IPS DF 6.9 (cell line): ENCODE measurements at regions not wholly inside any gene's neighbourhood (a gene's known extent, or its start where the extent isn't known, plus 50 kb on each side); places are given as distances from the start of the nearest gene placed in this dataset.

Experiments
- DNase-seq: peaks from one replicate; pipeline ENCODE4 v3.0.0-alpha.2; 2013; ENCODE audit warnings: low read depth, low spot score
- H3K27ac ChIP-seq: one replicate; pipeline ENCODE4 v1.5.1; 2013; ENCODE audit warnings: low read length, control low read depth
- H3K27me3 ChIP-seq: 2 replicates; pipeline ENCODE4 v1.6.1; 2013; ENCODE audit warnings: mild to moderate bottlenecking, low read length; ENCODE audit not compliant: control insufficient read depth, insufficient read depth
- H3K36me3 ChIP-seq: 2 replicates; pipeline ENCODE4 v1.6.1; 2013; ENCODE audit warnings: low read length; ENCODE audit not compliant: control insufficient read depth, insufficient read depth
- H3K4me1 ChIP-seq: 2 replicates; pipeline ENCODE4 v1.6.1; 2013; ENCODE audit warnings: low read length; ENCODE audit not compliant: control insufficient read depth, insufficient read depth
- H3K4me3 ChIP-seq: 2 replicates; pipeline ENCODE4 v1.5.1; 2013; ENCODE audit warnings: mild to moderate bottlenecking, low read length
- H3K9me3 ChIP-seq: 2 replicates; pipeline ENCODE4 v1.6.1; 2013; ENCODE audit warnings: low read length, inconsistent platforms; ENCODE audit not compliant: control insufficient read depth, insufficient read depth
- WGBS: extraction: QIAGEN DNeasy Blood & Tissue Kit; methylation state at CpG from one replicate; pipeline ENCODE4 v1.1.7; 2013; ENCODE audit warnings: mixed read lengths, missing lambda C conversion rate; ENCODE audit not compliant: insufficient read length, insufficient coverage; 5-methylcytosine and 5-hydroxymethylcytosine counted together

DNA sequence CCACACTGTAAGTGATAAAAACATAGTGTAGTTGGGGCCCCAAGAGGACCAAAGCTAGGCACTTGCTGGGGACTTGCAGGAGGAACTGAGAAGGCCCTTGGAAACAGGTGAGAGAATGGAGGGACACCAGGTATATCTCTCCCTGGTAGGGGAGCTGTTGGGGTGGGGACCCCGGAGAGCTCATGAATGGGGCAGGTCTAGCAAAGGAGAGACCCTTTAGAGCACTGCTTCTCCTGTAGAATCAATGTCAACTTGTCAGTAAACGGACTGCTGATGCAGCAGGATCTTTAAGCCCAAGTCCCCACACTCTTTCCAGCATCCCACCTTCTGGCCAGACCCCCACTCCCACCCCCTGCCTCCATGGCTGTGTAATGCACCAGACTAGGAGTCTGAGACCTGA lies 109.6 kb upstream of the THY1 start:
- Histone ChIP-seq H3K27me3 (no peaks in the 10 kb centered on the region), H3K9me3 (no peaks in the 10 kb centered on the region), H3K36me3 (no peaks in the 10 kb centered on the region), H3K27ac (no peak overlapping the region), H3K4me1 (0 out of 2 replicates have a peak, but pooled peaks cover 1% of the 10 kb centered on the region), H3K4me3 (no peak overlapping the region)
- DNase-seq = no peak
- WGBS = no CpG with 5 or more reads among the region's 2 CpGs

GRCh38 chr11:119531623-119532022 lies 108.7 kb upstream of the THY1 start:
- no CpG with 5 or more reads among the region's 8 CpGs for WGBS
- H3K4me1 ChIP-seq = 0 out of 2 replicates have a peak, but pooled peaks cover 1% of the 10 kb centered on the region

DNA sequence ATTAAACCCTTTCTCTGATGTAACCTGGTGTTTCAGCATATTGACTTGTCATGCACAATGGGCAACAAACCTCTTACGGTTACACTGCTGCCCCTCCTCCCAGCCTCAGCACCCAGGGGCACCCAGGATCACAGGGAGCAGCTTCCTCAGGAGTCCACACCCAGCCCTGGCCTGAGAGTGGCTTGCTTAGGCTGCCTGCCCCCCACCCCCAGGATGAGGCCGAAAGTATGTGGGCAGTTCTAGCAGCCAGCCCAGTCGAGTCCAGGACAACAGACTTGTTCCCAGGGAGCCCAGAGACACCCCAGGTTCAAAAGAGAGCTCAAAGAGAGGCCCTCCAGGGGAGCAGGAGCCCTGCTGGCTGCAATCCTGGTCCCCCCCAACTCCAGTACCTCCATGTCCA lies 108.1 kb upstream of the THY1 start:
- Histone ChIP-seq H3K27me3 (no peaks in the 10 kb centered on the region), H3K4me3 (no peak overlapping the region)
- no CpG with 5 or more reads among the region's 3 CpGs for WGBS

More at GRCh38 chr11:119531623-119532022, 108.7 kb upstream of the THY1 start:
- H3K4me3 ChIP-seq = no peak overlapping the region
- DNase-seq = no peak
- no peak overlapping the region for H3K27ac ChIP-seq
- H3K9me3 ChIP-seq = no peaks in the 10 kb centered on the region
- no peaks in the 10 kb centered on the region for H3K27me3 ChIP-seq
- no peaks in the 10 kb centered on the region for H3K36me3 ChIP-seq

DNA sequence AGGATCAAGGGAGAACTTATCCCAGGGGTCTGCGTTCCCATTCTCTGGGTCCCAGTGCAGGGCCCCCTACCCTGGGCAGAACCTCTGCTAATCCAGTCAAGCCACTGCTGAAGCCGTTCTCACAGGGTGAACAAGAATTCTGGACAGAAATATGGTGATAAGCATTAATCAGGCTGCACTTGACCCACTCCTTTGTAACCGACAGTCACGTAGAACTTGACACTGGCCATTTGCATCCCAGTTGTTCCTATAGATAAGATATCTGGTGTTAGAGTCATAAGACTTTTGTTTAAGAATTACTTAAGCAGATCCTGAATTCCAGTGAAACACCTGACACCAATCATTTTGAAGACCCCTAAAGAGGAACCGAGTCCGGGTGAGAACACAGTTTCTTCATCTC lies 107.5 kb upstream of the THY1 start:
- Histone ChIP-seq H3K4me1 (0 out of 2 replicates have a peak, but pooled peaks cover 1% of the 10 kb centered on the region), H3K27me3 (no peaks in the 10 kb centered on the region), H3K4me3 (no peak overlapping the region), H3K9me3 (no peaks in the 10 kb centered on the region), H3K36me3 (no peaks in the 10 kb centered on the region), H3K27ac (no peak overlapping the region)
- no CpG with 5 or more reads among the region's 6 CpGs for WGBS
- no peak for DNase-seq

More for the DNA sequence above, 108.1 kb upstream of the THY1 start:
- Histone ChIP-seq H3K9me3 (no peaks in the 10 kb centered on the region), H3K36me3 (no peaks in the 10 kb centered on the region), H3K4me1 (0 out of 2 replicates have a peak, but pooled peaks cover 1% of the 10 kb centered on the region), H3K27ac (no peak overlapping the region)
- no peak for DNase-seq

DNA sequence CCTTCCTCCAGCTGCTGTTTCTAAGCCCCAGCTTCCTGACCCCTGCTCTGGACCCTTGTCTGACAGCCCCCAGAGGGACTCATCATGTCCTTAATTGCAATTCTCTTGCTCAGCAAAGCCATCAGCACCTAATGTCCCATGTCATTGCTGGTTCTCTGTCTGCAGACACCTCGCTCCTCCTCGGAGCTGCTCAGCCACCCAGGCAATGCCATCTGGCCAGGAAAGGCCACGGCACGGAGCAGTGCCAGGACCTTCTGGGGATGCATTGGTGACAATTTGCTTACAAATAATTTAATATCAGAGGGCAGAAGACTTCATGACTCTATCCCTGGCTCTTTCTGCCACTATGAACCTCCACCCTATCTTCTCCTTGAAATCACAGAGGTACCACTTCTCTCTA lies 107.0 kb upstream of the THY1 start:
- WGBS = no CpG with 5 or more reads among the region's 4 CpGs
- H3K36me3 ChIP-seq = no peaks in the 10 kb centered on the region
- H3K4me3 ChIP-seq = no peak overlapping the region
- DNase-seq = no peak
- no peaks in the 10 kb centered on the region for H3K27me3 ChIP-seq
- H3K9me3 ChIP-seq = no peaks in the 10 kb centered on the region
- no peak overlapping the region for H3K27ac ChIP-seq
- H3K4me1 ChIP-seq = 0 out of 2 replicates have a peak, but pooled peaks cover 1% of the 10 kb centered on the region

DNA sequence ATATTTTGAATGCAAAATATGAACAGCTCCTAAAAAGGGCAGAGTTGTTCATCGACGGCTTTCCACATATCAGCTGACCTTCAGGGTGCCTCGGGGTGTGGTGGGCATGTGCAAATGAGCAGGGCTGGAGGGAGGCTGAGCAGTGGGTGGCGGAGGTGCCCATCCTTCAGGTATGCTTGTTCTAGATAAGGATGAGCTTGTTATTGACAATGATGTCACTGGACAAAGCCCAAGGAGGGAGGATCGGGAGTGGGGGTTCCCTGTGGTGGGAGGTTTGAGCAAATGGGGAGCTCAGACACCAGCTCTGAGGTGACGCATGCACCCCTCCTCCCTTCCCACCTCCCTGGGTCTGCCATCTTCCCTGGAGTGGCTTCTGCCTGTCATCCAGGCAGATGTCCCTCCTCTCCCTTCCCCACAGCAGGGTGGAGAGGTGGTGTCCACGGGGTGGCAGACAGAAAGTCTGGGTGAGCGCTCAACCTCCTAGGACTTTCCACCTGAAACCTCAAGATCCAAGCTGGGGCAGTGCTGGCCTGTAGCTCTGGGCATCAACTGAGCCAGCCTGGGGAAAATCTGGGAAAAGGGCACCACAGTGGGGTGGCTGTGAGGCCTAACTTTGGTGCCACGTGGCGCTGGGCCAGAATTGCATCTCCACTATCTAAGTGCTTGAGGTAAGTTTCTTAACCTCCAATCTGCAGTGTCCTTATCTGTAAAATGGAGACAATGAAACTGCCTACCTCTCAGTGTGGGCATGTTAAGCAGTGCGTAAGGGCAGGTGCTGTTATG lies 106.3 kb upstream of the THY1 start:
- Histone ChIP-seq H3K4me3 (no peak overlapping the region), H3K27ac (no peak overlapping the region), H3K27me3 (no peaks in the 10 kb centered on the region), H3K4me1 (0 out of 2 replicates have a peak, but pooled peaks cover 1% of the 10 kb centered on the region), H3K9me3 (no peaks in the 10 kb centered on the region), H3K36me3 (no peaks in the 10 kb centered on the region)
- no CpG with 5 or more reads among the region's 11 CpGs for WGBS
- DNase-seq = no peak

GRCh38 chr11:119525867-119526196 lies 102.9 kb upstream of the THY1 start:
- H3K4me3 ChIP-seq = no peak overlapping the region
- H3K4me1 ChIP-seq = no peaks in the 10 kb centered on the region
- no peaks in the 10 kb centered on the region for H3K36me3 ChIP-seq
- no peak overlapping the region for H3K27ac ChIP-seq
- H3K27me3 ChIP-seq = no peaks in the 10 kb centered on the region
- WGBS = no CpG with 5 or more reads among the region's 5 CpGs
- no peaks in the 10 kb centered on the region for H3K9me3 ChIP-seq
- DNase-seq = no peak

DNA sequence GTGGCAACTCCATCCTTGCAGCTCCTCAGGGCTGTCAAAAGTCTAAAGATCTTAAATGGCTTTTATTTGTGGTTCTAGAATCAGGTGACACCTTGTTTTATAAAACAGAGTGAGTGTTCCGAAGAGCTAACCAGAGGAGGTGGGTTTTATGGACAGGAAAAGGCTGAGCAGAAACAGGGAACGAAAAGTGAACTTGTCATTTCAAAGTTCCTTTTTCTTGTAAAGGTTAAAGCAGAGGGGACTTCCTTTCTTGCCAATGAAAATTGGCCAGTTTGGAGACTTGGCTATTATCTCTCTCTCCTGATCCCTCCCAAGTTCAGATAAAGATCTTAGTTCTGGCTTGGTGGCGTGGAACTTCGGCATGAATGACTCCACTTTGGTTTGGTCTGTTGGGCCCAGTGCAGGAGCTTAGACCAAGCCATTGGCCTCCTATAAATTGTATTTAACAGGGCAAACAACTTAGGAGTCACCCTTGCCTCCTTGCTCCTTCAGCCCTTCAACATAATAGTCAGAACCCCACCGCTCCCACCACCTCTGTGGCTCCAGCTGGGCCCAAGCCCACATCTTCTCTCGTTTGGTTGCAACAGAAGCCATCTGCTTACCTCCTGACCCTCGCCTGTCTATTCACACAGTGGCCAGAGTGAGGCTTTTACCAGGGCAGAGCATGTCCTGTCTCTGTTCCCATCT lies 102.4 kb upstream of the THY1 start:
- no CpG with 5 or more reads among the region's 7 CpGs for WGBS

DNA sequence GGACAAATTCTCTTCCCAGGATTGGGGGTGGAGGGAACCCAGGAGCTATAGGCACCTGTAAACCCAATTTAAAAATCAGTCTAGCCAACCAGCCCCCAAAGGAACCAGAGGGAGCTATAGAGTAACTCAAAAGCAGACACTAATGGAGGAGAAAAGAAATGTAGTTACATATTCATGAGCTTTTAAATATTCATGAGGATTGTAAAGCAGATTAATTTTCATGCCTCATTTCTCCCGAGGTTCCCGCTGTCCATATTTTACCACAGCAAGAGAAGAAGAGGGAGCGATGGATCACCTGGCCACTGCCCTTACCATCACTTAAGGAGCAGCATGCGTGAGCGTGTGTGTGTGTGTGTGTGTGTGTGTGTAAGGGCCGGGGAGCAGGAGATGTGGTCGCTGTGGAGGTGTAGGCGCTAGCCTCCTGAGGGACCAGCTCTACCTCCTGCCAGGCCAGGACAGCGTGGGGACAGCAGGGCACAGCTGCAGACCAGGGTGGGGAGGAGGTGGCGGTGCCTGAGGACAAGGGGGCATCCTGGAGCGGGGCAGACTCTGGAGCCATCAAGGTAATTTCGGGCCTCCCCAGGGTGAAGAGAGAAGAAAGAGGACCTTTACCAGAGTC lies 100.7 kb upstream of the THY1 start:
- H3K4me3 ChIP-seq = no peak overlapping the region
- no peaks in the 10 kb centered on the region; the same call in 1 of the 2 replicates for H3K4me1 ChIP-seq
- no peaks in the 10 kb centered on the region for H3K9me3 ChIP-seq
- no peak for DNase-seq
- WGBS = no CpG with 5 or more reads among the region's 12 CpGs
- H3K27me3 ChIP-seq = no peaks in the 10 kb centered on the region
- no peaks in the 10 kb centered on the region for H3K36me3 ChIP-seq
- no peak overlapping the region for H3K27ac ChIP-seq

More for the DNA sequence above, 102.4 kb upstream of the THY1 start:
- no peak overlapping the region for H3K4me3 ChIP-seq
- H3K27ac ChIP-seq = no peak overlapping the region
- no peaks in the 10 kb centered on the region for H3K36me3 ChIP-seq
- no peak for DNase-seq
- no peaks in the 10 kb centered on the region for H3K4me1 ChIP-seq
- no peaks in the 10 kb centered on the region for H3K27me3 ChIP-seq
- H3K9me3 ChIP-seq = no peaks in the 10 kb centered on the region

- H3K27me3 ChIP-seq = no peaks in the 10 kb centered on the region
- DNase-seq = no peak
- no peaks in the 10 kb centered on the region; the same call in 1 of the 2 replicates for H3K4me1 ChIP-seq
- no CpG with 5 or more reads among the region's 4 CpGs for WGBS
- H3K36me3 ChIP-seq = no peaks in the 10 kb centered on the region
- no peaks in the 10 kb centered on the region for H3K9me3 ChIP-seq
- H3K27ac ChIP-seq = no peak overlapping the region
- H3K4me3 ChIP-seq = no peak overlapping the region
Observed at GRCh38 chr11:119522609-119523008, 99.6 kb upstream of the THY1 start.
